WTC11 (cell line): ENCODE measurements at regions not wholly inside any gene's neighbourhood (a gene's known extent, or its start where the extent isn't known, plus 50 kb on each side); places are given as distances from the start of the nearest gene placed in this dataset.
"Not testable (repeated sequence)": the region's sequence is repeated elsewhere in the genome, so short reads cannot be mapped to it uniquely, and the experiment has no call there.

ENCODE experiments used
- ATAC-seq: fragments of 200-7000 bp; cut with Tn5 transposase; 2 replicates; pipeline ENCODE4 v1.10.0; 2021; ENCODE audit warnings: mild to moderate bottlenecking, moderate library complexity
- CTCF ChIA-PET: fragments of 300-600 bp; sonication (Branson Sonifier 250); formaldehyde crosslinking; loops from one replicate; lab custom pipeline; 2021; ENCODE audit warnings: antibody characterized with exemption; lab: Charles Lee
- POLR2A ChIA-PET: fragments of 350-600 bp; sonication (Branson Sonifier 250); formaldehyde crosslinking; loops from one replicate; lab custom pipeline; 2021; ENCODE audit warnings: antibody characterized with exemption; lab: Charles Lee
- DNase-seq: peaks from one replicate; pipeline ENCODE4 v3.0.0; 2021; ENCODE audit warnings: low spot score
- H3K27ac Mint-ChIP-seq: 2 replicates; pipeline ENCODE4 v1.8.0; 2021; ENCODE audit warnings: mixed read lengths
- H3K27me3 Mint-ChIP-seq: 2 replicates; pipeline ENCODE4 v1.8.0; 2021; ENCODE audit warnings: low read depth, mild to moderate bottlenecking, moderate library complexity, mixed read lengths
- H3K36me3 Mint-ChIP-seq: 2 replicates; pipeline ENCODE4 v1.8.0; 2021; ENCODE audit warnings: mixed read lengths
- H3K4me1 Mint-ChIP-seq: 2 replicates; pipeline ENCODE4 v1.8.0; 2022; ENCODE audit warnings: mixed read lengths
- H3K4me3 Mint-ChIP-seq: 2 replicates; pipeline ENCODE4 v1.8.0; 2021; ENCODE audit warnings: mild to moderate bottlenecking, moderate library complexity, mixed read lengths
- H3K9me3 Mint-ChIP-seq: 2 replicates; pipeline ENCODE4 v1.8.0; 2021; ENCODE audit warnings: mixed read lengths
- ATF1 ChIP-seq: sonication (generic); formaldehyde crosslinking; IDR thresholded peaks from 2 replicates; pipeline ENCODE4 v1.8.1; 2023; ENCODE audit warnings: mild to moderate bottlenecking, moderate library complexity, missing genetic modification reagents
- FOXJ3 ChIP-seq: sonication (generic); formaldehyde crosslinking; IDR thresholded peaks from 2 replicates; pipeline ENCODE4 v1.9.0; 2021; ENCODE audit warnings: missing genetic modification reagents, mild to moderate bottlenecking, borderline replicate concordance
- GTF2I ChIP-seq: fragments of 250-450 bp; sonication (Bioruptor Pico); conservative IDR thresholded peaks from 2 replicates; pipeline ENCODE4 v1.4.0; 2021; ENCODE audit warnings: mild to moderate bottlenecking
- KAT7 ChIP-seq: sonication (generic); formaldehyde crosslinking; IDR thresholded peaks from 2 replicates; pipeline ENCODE4 v1.8.1; 2023; ENCODE audit warnings: missing genetic modification reagents, mild to moderate bottlenecking, borderline replicate concordance
- MAX ChIP-seq: sonication (generic); formaldehyde crosslinking; IDR thresholded peaks from 2 replicates; pipeline ENCODE4 v1.8.0; 2022; ENCODE audit warnings: mild to moderate bottlenecking, missing genetic modification reagents
- NFE2L1 ChIP-seq: sonication (generic); formaldehyde crosslinking; IDR thresholded peaks from 2 replicates; pipeline ENCODE4 v1.8.1; 2023; ENCODE audit warnings: missing genetic modification reagents
- NFYB ChIP-seq: sonication (generic); formaldehyde crosslinking; conservative IDR thresholded peaks from 2 replicates; pipeline ENCODE4 v1.8.0; 2022; ENCODE audit warnings: low read depth, missing genetic modification reagents
- PREB ChIP-seq: sonication (generic); formaldehyde crosslinking; IDR thresholded peaks from 2 replicates; pipeline ENCODE4 v1.8.1; 2022; ENCODE audit warnings: mild to moderate bottlenecking, missing genetic modification reagents, moderate library complexity, borderline replicate concordance
- RELA ChIP-seq: sonication (generic); formaldehyde crosslinking; IDR thresholded peaks from 2 replicates; pipeline ENCODE4 v1.8.1; 2022; ENCODE audit warnings: missing genetic modification reagents, mild to moderate bottlenecking, borderline replicate concordance
- SP1 ChIP-seq: sonication (generic); formaldehyde crosslinking; conservative IDR thresholded peaks from 2 replicates; pipeline ENCODE4 v1.8.1; 2022; ENCODE audit warnings: missing genetic modification reagents
- TEAD1 ChIP-seq: sonication (generic); formaldehyde crosslinking; IDR thresholded peaks from 2 replicates; pipeline ENCODE4 v1.8.0; 2022; ENCODE audit warnings: mild to moderate bottlenecking, missing genetic modification reagents
- ZBTB21 ChIP-seq: sonication (generic); formaldehyde crosslinking; IDR thresholded peaks from 2 replicates; pipeline ENCODE4 v1.8.1; 2023; ENCODE audit warnings: mild to moderate bottlenecking, missing genetic modification reagents, borderline replicate concordance
- ZNF121 ChIP-seq: sonication (generic); formaldehyde crosslinking; IDR thresholded peaks from 2 replicates; pipeline ENCODE4 v1.8.0; 2023; ENCODE audit warnings: missing genetic modification reagents
- ZNF232 ChIP-seq: sonication (generic); formaldehyde crosslinking; IDR thresholded peaks from 2 replicates; pipeline ENCODE4 v1.8.0; 2022; ENCODE audit warnings: mild to moderate bottlenecking, missing genetic modification reagents
- ZNF263 ChIP-seq: sonication (generic); formaldehyde crosslinking; IDR thresholded peaks from 2 replicates; pipeline ENCODE4 v1.8.1; 2022; ENCODE audit warnings: low read depth, mild to moderate bottlenecking, moderate library complexity, missing genetic modification reagents
- ZNF416 ChIP-seq: fragments of 250-450 bp; sonication (Bioruptor Pico); IDR thresholded peaks from 2 replicates; pipeline ENCODE4 v1.9.0; 2021; ENCODE audit warnings: mild to moderate bottlenecking, inconsistent platforms
- TF ChIP-seq, protein P1 (sequence below): fragments of 250-450 bp; sonication (Bioruptor Pico); IDR thresholded peaks from 2 replicates; pipeline ENCODE4 v1.9.0; 2021; ENCODE audit warnings: mild to moderate bottlenecking
- TF ChIP-seq, protein P2 (sequence below): fragments of 200-600 bp; IDR thresholded peaks from 2 replicates; pipeline ENCODE4 v1.8.0; 2022; ENCODE audit warnings: antibody characterized with exemption
- TF ChIP-seq, protein P3 (sequence below): sonication (generic); formaldehyde crosslinking; IDR thresholded peaks from 2 replicates; pipeline ENCODE4 v1.8.1; 2022; ENCODE audit warnings: low read depth, missing genetic modification reagents, borderline replicate concordance

DNA sequence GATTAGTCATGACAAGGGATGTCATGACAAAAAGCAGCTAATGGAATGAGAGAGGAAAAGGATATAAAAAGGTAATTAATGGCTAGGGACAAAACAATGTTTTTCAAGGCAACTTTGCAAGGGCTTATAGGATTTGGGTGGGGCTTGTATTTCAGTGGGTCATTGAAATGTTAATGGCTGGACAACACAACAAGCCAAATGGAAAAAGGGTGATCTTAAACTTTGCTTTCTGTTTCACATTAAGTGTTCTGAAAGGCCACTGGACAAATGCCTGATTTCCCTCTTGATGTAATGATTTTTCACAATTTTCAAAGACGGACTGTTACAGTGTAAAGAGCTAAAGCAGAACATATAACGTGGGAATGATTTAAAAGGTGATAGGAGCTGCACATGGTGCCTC lies 345.0 kb downstream of the TUSC7 start:
- Mint-ChIP-seq H3K27ac (0 out of 2 replicates have a peak overlapping the region, but pooled peaks have one; percentile 36), H3K4me3 (no peak overlapping the region), H3K9me3 (peaks cover 2% of the 10 kb centered on the region; the same call in 1 of the 2 replicates), H3K4me1 (peaks cover 45% of the 10 kb centered on the region), H3K36me3 (peaks cover 2% of the 10 kb centered on the region), H3K27me3 (no peaks in the 10 kb centered on the region)
- TF ChIP-seq RELA = no peak
- TF ChIP-seq, protein P1, sequence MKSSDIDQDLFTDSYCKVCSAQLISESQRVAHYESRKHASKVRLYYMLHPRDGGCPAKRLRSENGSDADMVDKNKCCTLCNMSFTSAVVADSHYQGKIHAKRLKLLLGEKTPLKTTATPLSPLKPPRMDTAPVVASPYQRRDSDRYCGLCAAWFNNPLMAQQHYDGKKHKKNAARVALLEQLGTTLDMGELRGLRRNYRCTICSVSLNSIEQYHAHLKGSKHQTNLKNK (CRISPR knock-in tag) = no peak
- TF ChIP-seq ZNF416 = no peak
- TF ChIP-seq FOXJ3 (CRISPR knock-in tag) = no peak
- no peak for TF ChIP-seq ZNF263 (CRISPR knock-in tag)
- TF ChIP-seq NFE2L1 (CRISPR knock-in tag) = no peak
- DNase-seq = no peak
- CTCF ChIA-PET = interaction anchor here (0.6 kb wide), 1 partner anchor 284 kb away, joined by 5 read pairs; no protein-coding TSS in a partner anchor
- ATAC-seq = no peak
- POLR2A ChIA-PET = no interaction called here

DNA sequence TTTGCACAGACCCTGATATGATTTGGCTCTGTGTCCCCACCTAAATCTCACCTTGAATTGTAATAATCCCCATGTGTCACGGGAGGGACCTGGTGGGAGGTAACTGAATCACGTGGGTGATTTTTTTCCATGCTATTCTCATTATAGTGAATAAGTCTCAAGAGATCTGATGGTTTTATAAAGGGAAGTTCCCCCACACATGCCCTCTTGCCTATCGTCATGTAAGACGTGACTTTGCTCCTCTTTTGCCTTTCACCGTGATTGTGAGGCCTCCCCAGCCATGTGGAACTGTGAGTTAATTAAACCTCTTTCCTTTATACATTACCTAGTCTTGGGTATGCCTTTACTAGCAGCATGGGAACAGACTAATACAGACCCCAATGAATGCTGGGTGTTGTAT lies 347.4 kb downstream of the TUSC7 start:
- ATAC-seq, DNase-seq, H3K4me3 Mint-ChIP-seq, POLR2A ChIA-PET, H3K9me3 Mint-ChIP-seq, H3K27ac Mint-ChIP-seq, H3K27me3 Mint-ChIP-seq, H3K36me3 Mint-ChIP-seq: not testable (repeated sequence)
- peaks cover 65% of the 10 kb centered on the region for H3K4me1 Mint-ChIP-seq
- CTCF ChIA-PET = interaction anchor here (1.1 kb wide), 1 partner anchor 286 kb away, joined by 6 read pairs; no protein-coding TSS in a partner anchor

- no peaks in the 10 kb centered on the region for H3K9me3 Mint-ChIP-seq
- POLR2A ChIA-PET = no interaction called here
- no peaks in the 10 kb centered on the region for H3K36me3 Mint-ChIP-seq
- no peaks in the 10 kb centered on the region for H3K27me3 Mint-ChIP-seq
- CTCF ChIA-PET = interaction anchor here (0.6 to 1.7 kb wide), 18 partner anchors 8 to 380 kb away, joined by 3 to 16 read pairs (median 4); no protein-coding TSS in a partner anchor
- peaks cover 63% of the 10 kb centered on the region for H3K4me1 Mint-ChIP-seq
- H3K4me3 Mint-ChIP-seq = no peak overlapping the region
- no peak for DNase-seq
- H3K27ac Mint-ChIP-seq = no peak overlapping the region
- ATAC-seq = no peak
- no peak for TF ChIP-seq MAX
- TF ChIP-seq, protein P2, sequence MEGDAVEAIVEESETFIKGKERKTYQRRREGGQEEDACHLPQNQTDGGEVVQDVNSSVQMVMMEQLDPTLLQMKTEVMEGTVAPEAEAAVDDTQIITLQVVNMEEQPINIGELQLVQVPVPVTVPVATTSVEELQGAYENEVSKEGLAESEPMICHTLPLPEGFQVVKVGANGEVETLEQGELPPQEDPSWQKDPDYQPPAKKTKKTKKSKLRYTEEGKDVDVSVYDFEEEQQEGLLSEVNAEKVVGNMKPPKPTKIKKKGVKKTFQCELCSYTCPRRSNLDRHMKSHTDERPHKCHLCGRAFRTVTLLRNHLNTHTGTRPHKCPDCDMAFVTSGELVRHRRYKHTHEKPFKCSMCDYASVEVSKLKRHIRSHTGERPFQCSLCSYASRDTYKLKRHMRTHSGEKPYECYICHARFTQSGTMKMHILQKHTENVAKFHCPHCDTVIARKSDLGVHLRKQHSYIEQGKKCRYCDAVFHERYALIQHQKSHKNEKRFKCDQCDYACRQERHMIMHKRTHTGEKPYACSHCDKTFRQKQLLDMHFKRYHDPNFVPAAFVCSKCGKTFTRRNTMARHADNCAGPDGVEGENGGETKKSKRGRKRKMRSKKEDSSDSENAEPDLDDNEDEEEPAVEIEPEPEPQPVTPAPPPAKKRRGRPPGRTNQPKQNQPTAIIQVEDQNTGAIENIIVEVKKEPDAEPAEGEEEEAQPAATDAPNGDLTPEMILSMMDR = peak; percentile 36; the same call in 1 of the 2 replicates
- TF ChIP-seq, all 79 proteins: peak for 1
Observed at GRCh38 chr3:117059067-117059955, 349.7 kb downstream of the TUSC7 start.

GRCh38 chr3:117059956-117060270 lies 350.3 kb downstream of the TUSC7 start:
- H3K9me3 Mint-ChIP-seq = no peaks in the 10 kb centered on the region
- H3K27me3 Mint-ChIP-seq = no peaks in the 10 kb centered on the region
- DNase-seq = no peak
- POLR2A ChIA-PET = no interaction called here
- H3K4me1 Mint-ChIP-seq = peaks cover 57% of the 10 kb centered on the region
- CTCF ChIA-PET = interaction anchor here (1.2 to 1.5 kb wide), 2 partner anchors 15 to 41 kb away, joined by 3 to 5 read pairs; no protein-coding TSS in a partner anchor
- H3K36me3 Mint-ChIP-seq = no peaks in the 10 kb centered on the region
- no peak overlapping the region for H3K4me3 Mint-ChIP-seq
- 0 out of 2 replicates have a peak, but pooled peaks have one; percentile 24 for ATAC-seq
- H3K27ac Mint-ChIP-seq = no peak overlapping the region
- TF ChIP-seq TEAD1 (no peak), ZNF232 (CRISPR knock-in tag) (no peak), NFYB (no peak), ATF1 (no peak), PREB (CRISPR knock-in tag) (no peak), GTF2I (CRISPR knock-in tag) (no peak), ZNF121 (CRISPR knock-in tag) (no peak), KAT7 (CRISPR knock-in tag) (no peak), NFE2L1 (CRISPR knock-in tag) (no peak), ZBTB21 (CRISPR knock-in tag) (no peak), SP1 (CRISPR knock-in tag) (no peak)
- TF ChIP-seq, protein P3, sequence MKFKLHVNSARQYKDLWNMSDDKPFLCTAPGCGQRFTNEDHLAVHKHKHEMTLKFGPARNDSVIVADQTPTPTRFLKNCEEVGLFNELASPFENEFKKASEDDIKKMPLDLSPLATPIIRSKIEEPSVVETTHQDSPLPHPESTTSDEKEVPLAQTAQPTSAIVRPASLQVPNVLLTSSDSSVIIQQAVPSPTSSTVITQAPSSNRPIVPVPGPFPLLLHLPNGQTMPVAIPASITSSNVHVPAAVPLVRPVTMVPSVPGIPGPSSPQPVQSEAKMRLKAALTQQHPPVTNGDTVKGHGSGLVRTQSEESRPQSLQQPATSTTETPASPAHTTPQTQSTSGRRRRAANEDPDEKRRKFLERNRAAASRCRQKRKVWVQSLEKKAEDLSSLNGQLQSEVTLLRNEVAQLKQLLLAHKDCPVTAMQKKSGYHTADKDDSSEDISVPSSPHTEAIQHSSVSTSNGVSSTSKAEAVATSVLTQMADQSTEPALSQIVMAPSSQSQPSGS (CRISPR knock-in tag) = no peak
